Glutamatergic neuron (in vitro differentiated cells): ENCODE measurements at regions not wholly inside any gene's neighbourhood (a gene's known extent, or its start where the extent isn't known, plus 50 kb on each side); places are given as distances from the start of the nearest gene placed in this dataset.

Experiments used
- DNase-seq: peaks from one replicate; pipeline ENCODE4 v3.0.0; 2022
- H3K27ac Mint-ChIP-seq: one replicate; pipeline ENCODE4 v1.8.0; 2020; ENCODE audit warnings: mild to moderate bottlenecking, mixed read lengths, inconsistent platforms; ENCODE audit not compliant: unreplicated experiment
- H3K27me3 Mint-ChIP-seq: one replicate; pipeline ENCODE4 v1.8.0; 2020; ENCODE audit warnings: mild to moderate bottlenecking, moderate library complexity, mixed read lengths, inconsistent platforms; ENCODE audit not compliant: unreplicated experiment
- H3K36me3 Mint-ChIP-seq: one replicate; pipeline ENCODE4 v1.8.0; 2020; ENCODE audit warnings: mild to moderate bottlenecking, mixed read lengths, inconsistent platforms; ENCODE audit not compliant: unreplicated experiment
- H3K4me1 Mint-ChIP-seq: one replicate; pipeline ENCODE4 v1.8.0; 2020; ENCODE audit warnings: mild to moderate bottlenecking, low read depth, mixed read lengths, inconsistent platforms; ENCODE audit not compliant: unreplicated experiment
- H3K4me3 Mint-ChIP-seq: one replicate; pipeline ENCODE4 v1.8.0; 2020; ENCODE audit warnings: mild to moderate bottlenecking, mixed read lengths, inconsistent platforms; ENCODE audit not compliant: unreplicated experiment
- H3K9me3 Mint-ChIP-seq: one replicate; pipeline ENCODE4 v1.8.0; 2020; ENCODE audit warnings: mild to moderate bottlenecking, moderate library complexity, mixed read lengths, inconsistent platforms; ENCODE audit not compliant: unreplicated experiment
- TF ChIP-seq, protein P1 (sequence below): fragments of 200-600 bp; sonication (generic); IDR thresholded peaks from one replicate; pipeline ENCODE4 v1.5.0; 2021; ENCODE audit not compliant: partially characterized antibody, unreplicated experiment

DNA sequence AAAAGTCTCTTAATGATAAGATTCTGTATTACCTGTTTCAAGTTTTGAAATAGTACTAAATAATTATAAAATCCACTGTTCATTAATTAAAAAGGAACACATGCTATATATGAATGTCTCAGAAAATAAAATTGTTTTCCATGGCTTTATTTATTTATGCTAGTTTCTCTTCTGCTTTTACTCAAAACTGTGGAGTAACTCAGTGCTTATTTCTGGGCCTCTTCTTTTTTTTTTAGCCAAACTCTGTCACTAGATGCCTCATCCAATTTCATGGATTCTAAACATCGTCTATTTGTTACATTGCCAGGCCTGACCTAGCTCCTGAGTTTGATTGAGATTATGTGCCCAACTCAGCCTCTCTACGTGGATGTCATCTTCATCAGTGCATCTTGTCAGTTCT, 1509.7 kb downstream of the MAT2B start:
- TF ChIP-seq, protein P1, sequence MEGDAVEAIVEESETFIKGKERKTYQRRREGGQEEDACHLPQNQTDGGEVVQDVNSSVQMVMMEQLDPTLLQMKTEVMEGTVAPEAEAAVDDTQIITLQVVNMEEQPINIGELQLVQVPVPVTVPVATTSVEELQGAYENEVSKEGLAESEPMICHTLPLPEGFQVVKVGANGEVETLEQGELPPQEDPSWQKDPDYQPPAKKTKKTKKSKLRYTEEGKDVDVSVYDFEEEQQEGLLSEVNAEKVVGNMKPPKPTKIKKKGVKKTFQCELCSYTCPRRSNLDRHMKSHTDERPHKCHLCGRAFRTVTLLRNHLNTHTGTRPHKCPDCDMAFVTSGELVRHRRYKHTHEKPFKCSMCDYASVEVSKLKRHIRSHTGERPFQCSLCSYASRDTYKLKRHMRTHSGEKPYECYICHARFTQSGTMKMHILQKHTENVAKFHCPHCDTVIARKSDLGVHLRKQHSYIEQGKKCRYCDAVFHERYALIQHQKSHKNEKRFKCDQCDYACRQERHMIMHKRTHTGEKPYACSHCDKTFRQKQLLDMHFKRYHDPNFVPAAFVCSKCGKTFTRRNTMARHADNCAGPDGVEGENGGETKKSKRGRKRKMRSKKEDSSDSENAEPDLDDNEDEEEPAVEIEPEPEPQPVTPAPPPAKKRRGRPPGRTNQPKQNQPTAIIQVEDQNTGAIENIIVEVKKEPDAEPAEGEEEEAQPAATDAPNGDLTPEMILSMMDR, result no peak
- Mint-ChIP-seq H3K4me1 (no peaks in the 10 kb centered on the region), H3K27me3 (no peaks in the 10 kb centered on the region), H3K36me3 (peaks cover under 1% of the 10 kb centered on the region), H3K27ac (no peak overlapping the region), H3K9me3 (no peaks in the 10 kb centered on the region), H3K4me3 (no peak overlapping the region)
- no peak for DNase-seq

- DNase-seq, result no peak
- H3K9me3 Mint-ChIP-seq, result no peaks in the 10 kb centered on the region
- H3K36me3 Mint-ChIP-seq, result peaks cover 4% of the 10 kb centered on the region
- TF ChIP-seq, protein P1, result no peak
- no peak overlapping the region for H3K27ac Mint-ChIP-seq
- H3K4me3 Mint-ChIP-seq, result no peak overlapping the region
- no peaks in the 10 kb centered on the region for H3K27me3 Mint-ChIP-seq
- H3K4me1 Mint-ChIP-seq, result no peaks in the 10 kb centered on the region
These were observed 1510.1 kb downstream of the MAT2B start for GRCh38 chr5:165015547-165015946.

- Mint-ChIP-seq H3K9me3 (no peaks in the 10 kb centered on the region), H3K27me3 (no peaks in the 10 kb centered on the region), H3K27ac (no peak overlapping the region), H3K4me1 (no peaks in the 10 kb centered on the region), H3K4me3 (no peak overlapping the region), H3K36me3 (no peaks in the 10 kb centered on the region)
- no peak for DNase-seq
- TF ChIP-seq, protein P1, result no peak
These were observed 1521.6 kb downstream of the MAT2B start for GRCh38 chr5:165026971-165027370.

DNA sequence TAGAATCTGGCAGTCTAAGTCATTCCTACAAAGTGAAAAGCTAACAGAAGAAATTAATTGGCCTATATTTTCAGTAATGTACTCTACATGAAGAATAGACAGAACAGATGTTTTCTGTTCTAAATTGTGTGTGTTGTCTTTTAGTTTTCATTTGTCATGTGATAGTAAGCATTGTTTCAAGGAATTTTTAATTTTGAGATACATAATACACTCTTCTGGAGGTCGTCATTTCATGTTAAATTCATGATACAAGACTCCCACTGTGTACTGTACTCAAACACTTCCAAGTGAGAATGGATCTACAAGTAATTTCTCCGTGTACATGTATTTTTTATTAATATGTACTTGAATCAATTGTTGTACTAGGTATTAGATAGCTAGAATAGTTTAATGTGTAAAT, 1522.9 kb downstream of the MAT2B start:
- no peak overlapping the region for H3K27ac Mint-ChIP-seq
- H3K9me3 Mint-ChIP-seq, result no peaks in the 10 kb centered on the region
- DNase-seq, result no peak
- H3K4me1 Mint-ChIP-seq, result no peaks in the 10 kb centered on the region
- TF ChIP-seq, protein P1, result no peak
- no peak overlapping the region for H3K4me3 Mint-ChIP-seq
- H3K27me3 Mint-ChIP-seq, result no peaks in the 10 kb centered on the region
- no peaks in the 10 kb centered on the region for H3K36me3 Mint-ChIP-seq

- TF ChIP-seq, protein P1, result peak; percentile 16
- H3K27me3 Mint-ChIP-seq, result no peaks in the 10 kb centered on the region
- H3K36me3 Mint-ChIP-seq, result no peaks in the 10 kb centered on the region
- H3K4me3 Mint-ChIP-seq, result no peak overlapping the region
- H3K9me3 Mint-ChIP-seq, result no peaks in the 10 kb centered on the region
- H3K27ac Mint-ChIP-seq, result no peak overlapping the region
- DNase-seq, result no peak
- H3K4me1 Mint-ChIP-seq, result no peaks in the 10 kb centered on the region
These were observed 1523.9 kb downstream of the MAT2B start for GRCh38 chr5:165029099-165029870.
